ENCODE measurements at regions not wholly inside any gene's neighbourhood (a gene's known extent, or its start where the extent isn't known, plus 50 kb on each side); places are given as distances from the start of the nearest gene placed in this dataset.

GRCh38 chr1:67583462-67583950 lies 101.5 kb upstream of the GADD45A start:
- FAIRE-seq (no peak), DNase-seq (ENCODE audit: low read depth in 1 of 2, low spot score in 1 of 2) (no peak), ATAC-seq (no peak)
- CTCF ChIA-PET = interaction anchor here (1.8 kb wide), 1 partner anchor 22 kb away, joined by 6 read pairs; no protein-coding TSS in a partner anchor
- Histone ChIP-seq H3K4me2 (no peak overlapping the region), H3K9me3 (no peaks in the 10 kb centered on the region), H3K4me1 (no peaks in the 10 kb centered on the region), H3K4me3 (no peak overlapping the region), H3K27ac (no peak overlapping the region)
- POLR2A ChIA-PET = no interaction called here
- TF ChIP-seq HMGXB4 (CRISPR knock-in tag; IDR thresholded peaks at IDR 0.05; ENCODE audit: borderline replicate concordance) (no peak), CBX8 (IDR thresholded peaks at IDR 0.05) (no peak), SMC3 (IDR thresholded peaks at IDR 0.05) (no peak), RFX5 (IDR thresholded peaks at IDR 0.05) (no peak), REST (IDR thresholded peaks at IDR 0.05) (no peak), CEBPB (IDR thresholded peaks at IDR 0.05) (no peak), ZSCAN20 (CRISPR knock-in tag; IDR thresholded peaks at IDR 0.05) (no peak), TFCP2L1 (CRISPR knock-in tag; IDR thresholded peaks at IDR 0.05) (no peak), HOXA7 (CRISPR knock-in tag; IDR thresholded peaks at IDR 0.05) (no peak), MAZ (IDR thresholded peaks at IDR 0.05; ENCODE audit: borderline replicate concordance, low read depth, low read length) (no peak), TP53 (CRISPR knock-in tag; IDR thresholded peaks at IDR 0.05) (no peak), USF2 (IDR thresholded peaks at IDR 0.05) (no peak), RCOR1 (IDR thresholded peaks at IDR 0.05; ENCODE audit: low read depth, low read length) (no peak), HES2 (IDR thresholded peaks at IDR 0.05) (no peak), PHF8 (IDR thresholded peaks at IDR 0.05; ENCODE audit: borderline replicate concordance, low read depth) (no peak), EHMT2 (IDR thresholded peaks at IDR 0.05; ENCODE audit: low read depth) (no peak), CHD2 (IDR thresholded peaks at IDR 0.05; ENCODE audit: low read length, partially characterized antibody) (no peak), RNF2 (IDR thresholded peaks at IDR 0.05; ENCODE audit: borderline replicate concordance, low read depth) (no peak), HOXB5 (CRISPR knock-in tag; IDR thresholded peaks at IDR 0.05) (no peak), BCL3 (IDR thresholded peaks at IDR 0.05) (no peak)
- 66% methylated on average over 2 of the region's 2 CpGs for WGBS (ENCODE audit: missing lambda C conversion rate)
